Inflammatory macrophage (primary cell): ENCODE measurements at regions not wholly inside any gene's neighbourhood (a gene's known extent, or its start where the extent isn't known, plus 50 kb on each side); places are given as distances from the start of the nearest gene placed in this dataset.
"Not testable (repeated sequence)": the region's sequence is repeated elsewhere in the genome, so short reads cannot be mapped to it uniquely, and the experiment has no call there.

Experiments
- DNase-seq, 2 donors: peaks; one replicate each; pipeline ENCODE4 v3.0.0-alpha.2; 2020 to 2022

DNA sequence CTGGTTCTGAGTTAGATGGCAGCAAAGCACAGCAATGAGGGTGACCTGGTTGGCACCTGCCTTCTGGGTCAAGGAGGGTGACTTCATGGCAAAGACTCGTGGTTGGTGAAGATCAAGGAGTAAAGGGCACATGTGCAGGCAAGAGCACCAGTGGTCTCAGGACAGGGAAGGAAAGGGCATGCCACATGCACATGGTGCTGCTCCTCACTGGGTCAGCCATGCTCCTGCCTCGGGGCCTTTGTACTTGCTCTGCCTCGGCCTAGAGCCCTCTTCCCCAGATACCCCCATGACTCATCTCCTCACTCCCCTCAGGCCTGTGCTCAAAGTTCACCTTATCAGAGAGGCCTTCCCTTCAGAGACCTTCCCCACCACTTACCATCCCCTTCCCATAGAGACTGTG lies 106.7 kb upstream of the KDM7A start:
- DNase-seq = no peak

DNA sequence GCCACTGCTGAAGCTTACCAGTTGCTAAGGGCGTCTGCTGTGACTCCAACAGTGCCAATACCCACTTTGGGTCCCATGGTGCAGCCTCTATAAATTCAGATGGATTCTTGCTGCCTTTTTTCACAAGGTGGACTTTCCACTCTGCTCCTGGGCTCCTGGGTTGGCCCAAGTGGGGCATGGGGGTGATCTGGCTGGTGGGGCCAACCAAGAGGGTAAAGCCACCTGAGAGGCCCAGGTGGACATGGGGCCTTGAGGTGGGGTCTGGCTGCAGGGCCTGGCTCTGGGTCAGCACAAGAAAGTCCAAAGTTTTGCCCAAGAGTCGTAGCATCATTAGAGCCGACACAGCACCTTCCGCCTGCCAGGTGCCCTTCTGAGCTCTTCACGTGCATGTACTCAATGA lies 105.2 kb upstream of the KDM7A start:
- no peak for DNase-seq

DNA sequence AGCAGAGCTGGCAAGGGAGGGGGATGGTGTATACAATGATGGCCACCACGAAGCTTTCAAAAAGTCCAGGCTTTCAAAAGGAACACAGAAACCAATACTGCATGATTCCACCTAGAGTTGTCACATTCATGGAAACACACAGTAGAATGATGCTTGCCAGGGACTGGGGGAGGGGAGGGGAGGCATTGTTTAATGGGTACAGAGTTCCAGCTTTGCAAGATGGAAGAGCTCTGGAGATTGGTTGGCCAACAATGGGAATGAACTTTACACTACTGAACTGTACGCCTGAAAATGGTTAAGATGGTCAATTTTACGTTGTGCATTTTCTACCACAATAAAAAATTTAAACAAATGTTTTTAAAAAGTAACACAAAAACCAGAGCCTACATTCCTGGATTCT lies 104.5 kb upstream of the KDM7A start:
- DNase-seq = no peak

DNA sequence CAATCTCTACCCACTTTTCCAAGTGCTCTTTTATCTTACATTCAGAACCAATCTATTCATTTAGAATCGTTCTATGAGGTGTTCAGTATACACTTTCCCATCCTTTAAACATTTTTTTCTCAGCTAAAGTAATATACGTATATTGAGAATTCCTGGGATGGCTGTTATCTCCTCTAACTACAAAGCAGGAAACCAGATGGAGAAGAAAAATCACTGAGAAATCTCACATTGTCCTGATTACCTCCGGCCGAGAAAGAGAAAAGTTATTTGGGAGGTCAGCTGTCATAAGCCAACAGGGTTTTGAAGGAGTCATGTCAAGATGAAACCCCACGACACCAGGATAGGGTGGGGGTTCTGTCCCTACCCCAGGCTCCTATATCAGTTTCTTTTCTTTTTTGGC lies 99.2 kb upstream of the KDM7A start:
- DNase-seq = no peak

DNA sequence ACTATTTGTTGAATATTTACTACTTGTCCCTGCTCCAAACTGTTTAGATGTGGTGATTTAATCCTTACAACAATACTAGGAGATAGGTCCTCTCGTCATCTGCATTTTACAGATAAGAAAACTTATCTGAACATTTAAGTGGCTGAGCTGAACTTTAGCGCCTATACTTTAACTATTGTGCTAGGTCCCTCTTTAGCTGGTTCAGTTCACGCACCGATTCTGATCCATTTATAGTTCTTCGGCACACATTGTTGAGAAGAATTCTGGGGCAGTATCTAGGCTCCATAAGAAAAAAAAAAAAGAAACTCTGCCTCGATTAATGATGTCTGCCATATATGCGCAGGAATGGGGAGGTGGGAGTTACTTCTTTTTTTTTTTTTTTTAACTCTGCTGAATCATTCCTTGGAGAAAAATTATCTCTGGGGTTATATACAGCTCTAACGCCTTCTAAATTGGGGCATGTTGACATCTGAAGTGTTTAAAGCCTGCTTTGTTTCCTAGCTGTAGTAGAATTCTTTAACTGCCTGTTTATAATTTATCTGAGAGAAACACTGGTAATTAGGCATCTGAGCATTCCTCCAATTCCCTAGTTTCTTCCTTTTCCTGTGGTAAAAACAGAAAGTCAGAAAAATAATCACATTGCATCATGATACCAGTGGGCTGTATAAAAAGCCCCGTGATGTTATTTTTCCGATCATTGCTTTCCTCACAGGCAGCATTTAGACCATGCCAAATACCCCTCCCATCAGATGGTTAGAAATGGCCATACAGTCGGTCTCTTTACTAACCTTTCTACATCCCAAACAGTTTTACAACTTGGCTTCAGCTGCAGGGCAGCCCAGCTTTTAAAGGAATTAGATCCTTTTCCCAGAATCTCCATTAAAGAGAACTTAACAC lies 98.5 kb upstream of the KDM7A start:
- DNase-seq = no peak

DNA sequence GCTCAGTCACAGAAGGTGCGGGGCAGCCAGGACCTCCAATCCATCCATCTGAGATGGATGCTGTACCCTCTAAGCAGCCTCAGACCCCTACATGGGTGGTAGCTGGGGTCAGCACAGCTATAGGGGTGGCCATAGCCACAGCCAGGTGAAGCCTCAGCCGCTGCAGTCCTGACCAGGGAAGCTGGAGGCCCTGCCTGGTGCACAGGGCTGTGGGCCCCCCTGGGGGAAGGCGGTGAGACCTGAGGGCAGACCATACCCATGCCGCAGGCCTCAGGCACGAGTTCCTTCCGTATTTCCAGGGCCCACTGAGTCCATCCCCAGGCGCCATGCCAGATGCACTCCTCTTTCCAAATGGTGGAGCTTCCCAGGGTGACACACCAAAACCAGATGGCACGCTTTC lies 96.6 kb upstream of the KDM7A start:
- no peak for DNase-seq

DNA sequence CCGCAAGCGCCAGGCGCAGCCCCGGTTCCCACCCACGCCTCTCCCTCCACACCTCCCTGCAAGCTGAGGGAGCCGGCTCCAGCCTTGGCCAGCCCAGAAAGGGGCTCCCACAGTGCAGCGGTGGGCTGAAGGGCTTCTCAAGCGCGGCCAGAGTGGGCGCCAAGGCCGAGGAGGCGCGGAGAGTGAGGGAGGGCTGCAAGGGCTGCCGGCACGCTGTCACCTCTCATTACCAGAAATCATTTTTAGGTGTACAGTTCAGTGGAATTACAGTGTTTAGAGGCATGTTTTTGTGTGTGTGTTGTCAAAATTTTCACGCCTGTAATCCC lies 94.8 kb upstream of the KDM7A start:
- DNase-seq = not testable (repeated sequence)

DNA sequence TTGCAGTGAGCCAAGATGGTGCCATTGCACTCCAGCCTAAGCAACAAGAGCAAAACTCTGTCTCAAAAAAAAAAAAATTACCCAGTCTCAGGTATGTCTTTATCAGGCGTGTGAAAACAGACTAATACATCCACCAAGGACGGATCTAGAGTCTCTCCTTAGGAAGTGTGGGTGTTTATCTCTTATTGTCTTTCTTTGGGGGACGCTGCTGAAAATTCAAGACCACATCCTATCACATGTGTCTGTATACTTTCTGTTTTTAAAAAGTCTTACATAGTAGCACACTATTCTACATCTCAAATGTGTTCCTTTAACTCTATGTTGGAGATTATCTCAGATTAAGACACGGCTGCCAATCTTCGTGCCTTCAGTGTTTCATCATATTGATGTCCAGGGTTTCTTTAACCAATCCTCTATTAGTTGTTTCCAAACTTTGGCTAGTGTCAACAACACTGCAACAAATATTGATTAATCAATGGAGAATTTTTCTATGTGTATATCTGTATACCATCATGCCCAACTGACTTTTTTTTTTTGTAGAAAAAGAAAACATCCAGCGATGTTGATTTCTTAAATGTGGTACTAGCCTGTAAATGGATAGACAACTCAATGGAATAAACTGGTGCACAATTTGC lies 92.3 kb upstream of the KDM7A start:
- DNase-seq = no peak

DNA sequence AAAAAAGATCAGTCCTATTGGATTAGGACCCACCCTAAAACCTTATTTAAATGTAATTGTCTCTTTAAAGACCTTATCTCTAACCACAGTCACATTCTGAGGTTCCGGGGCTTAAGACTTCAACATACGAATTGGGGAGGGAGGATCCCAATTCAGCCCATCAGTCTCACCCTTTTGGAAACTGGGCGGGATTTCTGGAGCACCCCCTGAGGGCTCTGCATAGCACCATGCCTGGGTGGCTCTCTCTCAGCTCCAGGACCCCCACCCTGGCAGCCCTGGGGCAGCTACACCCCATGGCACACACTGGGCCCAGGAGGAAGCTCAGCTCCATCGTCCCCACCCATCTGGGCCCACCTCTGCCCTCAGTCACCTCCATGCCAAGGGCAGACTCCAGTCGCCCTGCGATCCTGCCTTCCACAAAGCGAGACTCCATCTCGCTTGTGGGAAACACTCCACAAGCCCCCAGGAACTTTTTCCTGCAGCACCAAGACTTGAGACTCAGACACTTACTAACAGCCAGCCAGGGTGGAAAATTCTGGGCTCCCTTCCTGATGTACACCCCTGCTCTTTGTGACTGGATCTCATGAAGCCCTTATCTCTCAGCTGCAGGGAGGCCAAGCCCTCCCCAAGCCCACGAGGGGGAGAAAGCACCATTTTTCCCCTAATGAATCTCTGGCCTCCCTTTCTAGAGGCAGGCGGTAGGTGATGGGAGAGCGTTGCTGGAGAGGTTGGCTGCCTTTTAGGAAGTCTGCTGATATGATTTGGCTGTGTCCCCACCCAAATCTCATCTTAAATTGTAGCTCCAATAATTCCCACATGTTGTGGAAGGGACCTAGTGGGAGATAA lies 90.8 kb upstream of the KDM7A start:
- DNase-seq = no peak

DNA sequence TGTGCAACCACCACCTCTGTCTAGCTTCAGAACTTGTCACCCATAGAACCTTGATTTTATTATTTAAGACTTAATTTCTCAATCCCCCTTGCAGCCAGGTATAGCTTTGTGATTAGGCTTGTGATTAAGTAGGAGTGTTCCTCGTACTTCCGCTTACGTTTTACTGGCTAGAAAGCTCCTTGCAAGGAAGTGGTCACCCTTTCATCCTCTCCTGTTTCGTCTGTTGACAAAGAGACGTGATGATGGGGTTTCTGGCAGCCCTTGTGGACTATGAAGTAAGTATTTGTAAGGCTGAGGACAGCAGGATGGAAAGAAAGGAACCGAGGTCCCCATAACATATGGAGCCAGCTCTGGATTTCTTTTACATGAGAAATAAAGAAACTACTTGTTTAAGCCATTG lies 86.5 kb upstream of the KDM7A start:
- peak; percentile 44 to 50 for DNase-seq

DNA sequence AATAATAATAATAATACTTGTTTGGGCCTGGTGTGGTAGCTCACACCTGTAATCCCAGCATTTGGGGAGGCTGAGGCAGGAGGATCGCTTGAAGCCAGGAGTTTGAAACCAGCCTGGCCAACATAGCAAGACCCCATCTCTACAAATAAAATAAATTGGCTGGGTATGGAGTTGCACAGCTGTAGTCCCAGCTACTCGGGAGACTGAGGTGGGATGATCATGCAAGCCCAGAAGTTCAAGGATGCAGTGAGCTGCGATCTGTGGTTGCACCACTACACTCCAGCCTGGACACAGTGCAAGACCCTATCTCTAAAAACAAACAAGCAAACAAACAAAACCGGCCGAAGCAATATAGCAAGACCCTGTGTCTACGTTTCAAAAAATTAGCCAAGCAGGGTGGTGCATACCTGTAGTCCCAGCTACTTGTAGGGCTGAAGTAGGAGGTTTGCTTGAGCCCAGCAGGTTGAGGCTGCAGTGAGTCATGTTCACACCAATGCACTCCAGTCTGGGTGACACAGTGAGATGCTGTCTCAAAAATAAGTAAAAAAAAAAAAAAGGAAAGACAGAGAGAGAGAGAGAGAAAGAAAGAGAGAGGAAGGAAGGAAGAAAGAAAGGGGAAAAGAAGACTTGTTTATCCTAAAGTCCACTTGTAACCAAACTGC lies 85.6 kb upstream of the KDM7A start:
- no peak for DNase-seq

DNA sequence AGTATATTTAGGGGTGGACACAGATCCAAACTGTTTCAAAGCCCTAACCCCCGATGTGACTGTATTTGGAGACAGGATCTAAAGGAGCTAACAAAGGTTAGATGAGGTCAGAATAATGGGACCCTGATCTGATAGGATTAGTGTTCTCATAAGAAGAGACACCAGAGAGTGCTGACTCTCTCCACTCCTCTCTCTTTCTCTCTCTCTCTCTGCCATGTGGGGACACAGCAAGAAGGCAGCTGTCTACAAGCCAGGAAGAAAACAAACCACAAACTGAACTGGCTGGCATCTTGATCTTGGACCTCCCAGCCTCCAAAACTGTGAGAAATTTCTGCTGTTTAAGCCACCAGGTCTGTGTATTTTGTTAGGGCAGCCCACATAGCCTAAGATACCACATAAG lies 84.7 kb upstream of the KDM7A start:
- no peak for DNase-seq

DNA sequence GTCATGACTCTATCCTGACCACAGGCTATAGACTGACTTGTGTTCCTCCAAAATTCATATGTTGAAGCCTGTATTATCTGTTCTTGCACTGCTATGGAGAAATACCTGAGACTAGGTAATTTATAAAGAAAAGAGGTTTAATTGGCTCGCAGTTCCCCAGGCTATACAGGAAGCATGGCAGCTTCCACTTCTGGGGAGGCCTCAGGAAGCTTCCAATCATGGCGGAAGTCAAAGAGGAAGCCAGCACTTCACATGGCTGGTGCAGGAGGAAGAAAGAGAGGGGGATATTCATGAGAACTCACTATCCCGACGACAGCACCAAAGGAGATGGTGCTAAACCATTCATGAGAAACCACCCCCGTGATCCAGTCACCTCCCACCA lies 84.3 kb upstream of the KDM7A start:
- DNase-seq = no peak

DNA sequence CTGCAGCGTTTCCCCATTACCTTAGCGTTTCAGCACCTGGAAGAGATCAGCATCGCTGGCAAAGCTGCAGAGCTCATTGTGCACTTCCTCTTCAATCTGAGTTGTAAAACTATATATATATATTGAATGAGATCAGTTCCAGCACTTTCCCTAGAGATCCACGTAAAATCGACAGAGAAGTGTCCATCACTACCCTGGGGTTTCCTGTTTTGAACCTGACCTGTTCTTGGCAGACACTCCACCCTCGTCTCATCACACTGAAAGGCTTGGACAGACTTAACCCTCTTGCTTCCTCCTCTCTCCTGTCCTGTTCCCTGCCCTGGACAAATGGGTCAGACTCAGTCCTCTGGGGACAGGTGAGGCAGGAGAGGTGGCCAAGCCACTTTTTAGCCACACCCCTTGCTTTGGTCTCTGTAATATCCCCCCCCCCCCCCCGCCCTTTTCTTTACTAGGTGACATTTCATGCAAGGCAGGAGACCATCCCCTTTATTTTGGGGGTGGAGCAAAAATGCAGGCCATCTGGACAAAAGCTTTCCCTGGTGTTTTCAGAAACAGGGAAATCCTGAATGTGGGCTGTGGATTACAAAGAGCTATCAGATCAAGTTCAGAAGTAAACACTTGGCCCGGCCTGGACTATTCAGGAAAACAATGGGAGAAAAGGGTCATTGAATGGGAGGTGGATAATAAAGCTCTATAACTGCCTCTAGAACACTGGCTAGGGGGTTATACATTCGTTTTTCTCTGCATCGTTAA lies 83.7 kb upstream of the KDM7A start:
- no peak for DNase-seq

DNA sequence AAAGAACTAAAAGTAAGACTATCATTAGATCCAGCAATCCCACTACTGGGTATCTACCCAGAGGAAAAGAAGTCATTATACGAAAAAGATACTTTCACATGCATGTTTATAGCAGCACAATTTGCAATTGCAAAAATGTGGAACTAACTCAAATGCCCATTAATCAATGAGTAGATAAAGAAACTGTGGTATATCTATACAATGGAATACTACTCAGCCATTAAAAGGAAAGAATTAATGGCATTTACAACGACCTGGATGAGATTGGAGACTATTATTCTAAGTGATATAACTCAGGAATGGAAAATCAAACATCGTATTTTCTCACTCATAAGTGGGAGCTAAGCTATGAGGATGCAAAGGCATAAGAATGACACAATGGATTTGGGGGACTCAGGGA lies 80.5 kb upstream of the KDM7A start:
- not testable (repeated sequence) for DNase-seq

DNA sequence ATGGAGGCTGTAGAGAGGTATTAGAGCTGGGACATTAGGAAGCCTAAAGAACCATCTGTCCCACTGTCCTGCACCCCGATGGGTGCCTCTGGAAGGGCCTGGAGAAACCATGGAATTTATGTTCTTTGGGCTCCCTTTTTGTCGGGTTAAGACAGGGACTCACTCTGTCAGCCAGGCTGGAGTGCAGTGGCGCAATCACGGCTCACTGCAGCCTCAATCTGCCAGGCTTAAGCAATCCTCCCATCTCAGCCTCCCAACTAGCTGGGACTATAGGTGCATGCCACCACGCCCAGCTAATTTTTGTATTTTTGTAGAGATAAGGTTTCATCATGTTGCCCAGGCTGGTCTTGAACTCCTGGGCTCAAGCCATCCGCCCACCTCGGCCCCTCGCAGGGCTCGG lies 78.2 kb upstream of the KDM7A start:
- DNase-seq = not testable (repeated sequence)

DNA sequence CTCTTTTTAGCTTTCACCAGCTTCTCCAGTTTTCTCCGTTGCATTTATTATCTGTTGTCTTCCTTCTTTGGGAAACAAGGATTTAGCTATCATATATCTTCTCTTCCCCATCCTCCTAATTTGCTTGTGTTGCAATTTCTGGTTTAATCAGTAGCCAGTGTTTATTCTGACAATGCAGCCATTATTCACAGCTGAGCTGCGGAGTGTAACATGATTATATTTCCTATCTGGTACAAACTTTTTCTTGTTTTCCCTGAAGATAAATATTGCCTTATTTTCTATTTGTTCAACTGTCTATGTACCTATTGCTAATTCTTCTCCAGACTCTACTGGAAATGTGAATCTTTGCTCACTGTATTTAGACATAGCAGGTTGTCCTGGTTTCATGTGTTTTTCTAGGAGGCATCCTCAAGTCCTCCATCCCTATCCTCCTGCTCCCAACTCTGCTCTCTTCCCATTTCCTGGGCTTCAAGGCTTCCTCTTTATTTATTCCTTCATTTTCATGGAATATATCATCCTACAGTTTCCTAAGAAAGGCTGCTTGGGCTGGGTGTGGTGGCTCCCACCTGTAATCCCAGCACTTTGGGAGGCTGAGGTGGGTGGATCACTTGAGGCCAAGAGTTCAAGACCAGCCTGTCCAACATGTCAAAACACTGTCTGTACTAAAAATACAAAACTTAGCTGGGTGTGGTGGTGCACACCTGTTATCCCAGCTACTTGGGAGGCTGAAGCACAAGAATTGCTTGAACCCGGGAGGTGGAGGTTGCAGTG lies 72.4 kb upstream of the KDM7A start:
- DNase-seq = no peak

DNA sequence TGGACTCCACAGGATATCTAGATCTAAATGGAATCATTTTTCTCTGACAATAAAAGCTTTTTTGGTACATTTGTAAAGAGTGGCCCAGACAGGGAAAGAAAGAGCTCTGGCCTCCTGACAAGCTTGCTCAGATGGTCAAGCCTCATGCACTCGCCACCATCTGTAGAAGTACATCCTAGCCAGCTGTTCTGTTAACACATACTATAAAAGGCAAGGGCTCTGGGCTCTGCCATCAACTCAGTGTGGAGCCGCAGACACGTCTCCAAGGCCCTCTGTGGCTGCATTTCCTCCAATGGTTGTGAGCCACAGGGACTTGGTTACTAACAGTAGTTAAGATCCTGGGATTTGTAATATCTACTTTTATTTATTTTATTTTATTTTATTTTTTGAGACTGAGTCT lies 70.8 kb upstream of the KDM7A start:
- DNase-seq = no peak

DNA sequence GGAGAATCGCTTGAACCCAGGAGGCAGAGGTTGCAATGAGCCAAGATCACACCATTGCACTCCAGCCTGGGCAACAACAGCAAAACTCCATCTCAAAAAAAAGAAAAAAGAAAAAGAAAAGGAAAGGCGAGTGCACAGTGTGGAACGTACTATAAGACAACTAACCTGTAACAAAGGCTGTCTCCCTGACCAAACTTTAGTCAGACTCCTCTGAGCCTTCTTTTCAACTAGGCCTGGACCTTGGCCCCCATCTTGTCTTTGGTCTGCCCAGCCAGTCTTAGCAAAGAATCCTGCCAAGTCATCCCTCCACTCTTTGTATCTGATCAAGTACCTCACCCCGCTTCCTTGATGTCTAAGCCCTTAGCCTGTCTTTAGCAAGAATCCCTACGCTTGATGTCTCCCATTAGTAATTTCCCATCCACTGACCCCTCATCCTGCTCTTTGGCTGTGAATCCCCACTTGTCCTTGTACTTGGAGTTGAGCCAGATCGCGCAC lies 68.9 kb upstream of the KDM7A start:
- DNase-seq = no peak

DNA sequence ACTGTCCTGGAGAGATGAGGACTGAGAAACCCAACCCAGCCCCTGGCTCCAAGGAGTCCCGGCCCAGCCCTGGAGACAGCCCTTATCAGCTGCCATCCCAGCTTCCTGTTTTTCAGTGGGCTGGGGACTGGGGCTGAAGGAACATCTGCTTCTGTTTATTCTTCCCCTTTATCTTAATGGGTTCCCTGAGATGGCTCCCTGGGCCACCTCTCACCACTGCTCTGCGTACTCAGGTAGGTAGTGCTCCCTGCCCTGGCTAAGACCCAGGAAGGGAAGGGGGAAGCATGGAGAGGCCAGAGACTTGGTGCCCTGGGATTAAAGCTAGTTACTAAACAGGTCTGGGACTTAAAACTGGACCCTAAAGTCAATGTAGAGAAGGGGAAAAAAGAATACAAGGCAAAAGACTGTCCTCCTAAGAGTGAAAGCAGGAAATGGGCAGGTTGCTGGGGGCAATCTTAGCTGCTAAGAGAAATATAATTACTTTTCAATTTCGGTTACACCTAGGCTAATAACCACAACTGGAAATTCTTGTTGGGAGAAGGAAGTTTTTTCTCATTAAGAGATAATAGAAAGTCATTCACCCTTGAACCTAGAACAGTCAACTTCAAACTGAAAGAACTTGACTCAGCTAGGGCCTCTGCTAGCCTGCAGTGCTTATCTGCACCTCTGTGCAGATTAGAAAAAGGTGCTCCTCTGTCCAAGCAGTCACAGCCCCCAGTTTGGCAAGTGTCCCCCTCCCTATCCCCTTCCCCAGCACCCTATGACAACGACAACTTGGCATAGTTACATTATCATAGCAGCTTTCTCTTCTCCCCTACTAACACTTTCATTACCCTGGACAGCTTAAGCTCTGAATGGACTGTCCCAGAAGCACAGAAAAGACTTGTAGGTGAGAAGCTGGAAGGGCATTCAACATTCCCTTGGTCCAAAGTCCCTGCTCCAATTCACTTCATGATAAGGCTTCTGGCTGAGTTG lies 65.6 kb upstream of the KDM7A start:
- peak; percentile 60 to 65 for DNase-seq
